ENCODE measurements at regions not wholly inside any gene's neighbourhood (a gene's known extent, or its start where the extent isn't known, plus 50 kb on each side); places are given as distances from the start of the nearest gene placed in this dataset.

- TF ChIP-seq CTCF (conservative IDR thresholded peaks at IDR 0.05; ENCODE audit: low read depth in 2 of 2) (no peak), ZNF331 (CRISPR knock-in tag; IDR thresholded peaks at IDR 0.05; ENCODE audit: low read depth) (no peak), EZH2 (IDR thresholded peaks at IDR 0.05; ENCODE audit: low read depth, unreplicated experiment) (no peak), REST (IDR thresholded peaks at IDR 0.05; ENCODE audit: unreplicated experiment) (no peak), EZH2phosphoT487 (IDR thresholded peaks at IDR 0.05; ENCODE audit: unreplicated experiment) (no peak), POLR2AphosphoS5 (IDR thresholded peaks at IDR 0.05; ENCODE audit: low read depth) (no peak), NANOG (IDR thresholded peaks at IDR 0.05; ENCODE audit: borderline replicate concordance) (no peak), CREB1 (CRISPR knock-in tag; IDR thresholded peaks at IDR 0.05; ENCODE audit: low read depth) (no peak)
Observed at GRCh38 chr11:33977676-33978075, 73.9 kb upstream of the CAPRIN1 start.
